ENCODE measurements at regions not wholly inside any gene's neighbourhood (a gene's known extent, or its start where the extent isn't known, plus 50 kb on each side); places are given as distances from the start of the nearest gene placed in this dataset.

- TF ChIP-seq, protein P1, sequence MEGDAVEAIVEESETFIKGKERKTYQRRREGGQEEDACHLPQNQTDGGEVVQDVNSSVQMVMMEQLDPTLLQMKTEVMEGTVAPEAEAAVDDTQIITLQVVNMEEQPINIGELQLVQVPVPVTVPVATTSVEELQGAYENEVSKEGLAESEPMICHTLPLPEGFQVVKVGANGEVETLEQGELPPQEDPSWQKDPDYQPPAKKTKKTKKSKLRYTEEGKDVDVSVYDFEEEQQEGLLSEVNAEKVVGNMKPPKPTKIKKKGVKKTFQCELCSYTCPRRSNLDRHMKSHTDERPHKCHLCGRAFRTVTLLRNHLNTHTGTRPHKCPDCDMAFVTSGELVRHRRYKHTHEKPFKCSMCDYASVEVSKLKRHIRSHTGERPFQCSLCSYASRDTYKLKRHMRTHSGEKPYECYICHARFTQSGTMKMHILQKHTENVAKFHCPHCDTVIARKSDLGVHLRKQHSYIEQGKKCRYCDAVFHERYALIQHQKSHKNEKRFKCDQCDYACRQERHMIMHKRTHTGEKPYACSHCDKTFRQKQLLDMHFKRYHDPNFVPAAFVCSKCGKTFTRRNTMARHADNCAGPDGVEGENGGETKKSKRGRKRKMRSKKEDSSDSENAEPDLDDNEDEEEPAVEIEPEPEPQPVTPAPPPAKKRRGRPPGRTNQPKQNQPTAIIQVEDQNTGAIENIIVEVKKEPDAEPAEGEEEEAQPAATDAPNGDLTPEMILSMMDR (IDR thresholded peaks at IDR 0.05): no peak
- no peak for TF ChIP-seq POLR2A (IDR thresholded peaks at IDR 0.05)
Measured at GRCh38 chr5:30034870-30035269, 1158.6 kb upstream of the CDH6 start.

All from body of pancreas (tissue), 4 donors.